ENCODE measurements at regions not wholly inside any gene's neighbourhood (a gene's known extent, or its start where the extent isn't known, plus 50 kb on each side); places are given as distances from the start of the nearest gene placed in this dataset.

GRCh38 chr1:232439011-232439410 is 190.9 kb downstream of the SIPA1L2 start:
- TF ChIP-seq MXI1 (conservative IDR thresholded peaks at IDR 0.05; ENCODE audit: poor library complexity, severe bottlenecking) (no peak), POLR2AphosphoS5 (IDR thresholded peaks at IDR 0.05) (no peak), REST (IDR thresholded peaks at IDR 0.05; ENCODE audit: borderline replicate concordance) (no peak), SMC3 (conservative IDR thresholded peaks at IDR 0.05; ENCODE audit: poor library complexity) (no peak), EP300 (conservative IDR thresholded peaks at IDR 0.05; ENCODE audit: poor library complexity, severe bottlenecking) (no peak), TAF1 (IDR thresholded peaks at IDR 0.05; ENCODE audit: low read depth) (no peak), CTCF (IDR thresholded peaks at IDR 0.05; ENCODE audit: poor library complexity, severe bottlenecking) (no peak), RAD21 (conservative IDR thresholded peaks at IDR 0.05) (no peak), EZH2 (IDR thresholded peaks at IDR 0.05; ENCODE audit: borderline replicate concordance, insufficient read depth, low read length, poor library complexity, severe bottlenecking) (no peak)
- Histone ChIP-seq H3K27me3 (ENCODE audit: insufficient read depth, low read depth, low read length) (no peaks in the 10 kb centered on the region), H3K4me2 (ENCODE audit: low read length) (no peak overlapping the region), H2AFZ (ENCODE audit: low read depth, low read length) (no peak overlapping the region), H4K20me1 (ENCODE audit: insufficient read depth) (no peaks in the 10 kb centered on the region), H3K4me3 (ENCODE audit: low read length) (no peak overlapping the region), H3K27ac (ENCODE audit: low read length) (no peak overlapping the region), H3K9me3 (ENCODE audit: low read length) (no peaks in the 10 kb centered on the region), H3K36me3 (ENCODE audit: insufficient read depth, low read length) (no peaks in the 10 kb centered on the region), H3K9me2 (ENCODE audit: insufficient read depth, low read length) (no peaks in the 10 kb centered on the region), H3F3A (ENCODE audit: insufficient read depth, low read length, poor library complexity, severe bottlenecking) (no peaks in the 10 kb centered on the region), H3K9ac (ENCODE audit: low read length) (no peak overlapping the region), H3K79me2 (replicated peaks; ENCODE audit: insufficient read depth, low read length) (no peaks in the 10 kb centered on the region)

GRCh38 chr1:232438476-232438875 is 191.5 kb downstream of the SIPA1L2 start:
- H3F3A ChIP-seq (ENCODE audit: insufficient read depth, low read length, poor library complexity, severe bottlenecking), result no peaks in the 10 kb centered on the region
- no peak overlapping the region for H3K27ac ChIP-seq (ENCODE audit: low read length)
- H3K9ac ChIP-seq (ENCODE audit: low read length), result no peak overlapping the region
- H3K79me2 ChIP-seq (replicated peaks; ENCODE audit: insufficient read depth, low read length), result no peaks in the 10 kb centered on the region
- H3K27me3 ChIP-seq (ENCODE audit: insufficient read depth, low read depth, low read length), result no peaks in the 10 kb centered on the region
- H3K4me2 ChIP-seq (ENCODE audit: low read length), result no peak overlapping the region
- no peak overlapping the region for H2AFZ ChIP-seq (ENCODE audit: low read depth, low read length)
- no peaks in the 10 kb centered on the region for H3K36me3 ChIP-seq (ENCODE audit: insufficient read depth, low read length)
- TF ChIP-seq SMC3 (conservative IDR thresholded peaks at IDR 0.05; ENCODE audit: poor library complexity) (no peak), MXI1 (conservative IDR thresholded peaks at IDR 0.05; ENCODE audit: poor library complexity, severe bottlenecking) (peak; percentile 78), POLR2AphosphoS5 (IDR thresholded peaks at IDR 0.05) (peak; percentile 53)
- no peaks in the 10 kb centered on the region for H3K9me3 ChIP-seq (ENCODE audit: low read length)
- no peak overlapping the region for H3K4me3 ChIP-seq (ENCODE audit: low read length)
- H4K20me1 ChIP-seq (ENCODE audit: insufficient read depth), result no peaks in the 10 kb centered on the region
- no peaks in the 10 kb centered on the region for H3K9me2 ChIP-seq (ENCODE audit: insufficient read depth, low read length)

- Histone ChIP-seq H3K9me2 (ENCODE audit: insufficient read depth, low read length) (no peaks in the 10 kb centered on the region), H3K79me2 (replicated peaks; ENCODE audit: insufficient read depth, low read length) (no peaks in the 10 kb centered on the region), H2AFZ (ENCODE audit: low read depth, low read length) (no peak overlapping the region), H3K27ac (ENCODE audit: low read length) (no peak overlapping the region), H3K27me3 (ENCODE audit: insufficient read depth, low read depth, low read length) (no peaks in the 10 kb centered on the region), H3K9ac (ENCODE audit: low read length) (no peak overlapping the region), H3K4me2 (ENCODE audit: low read length) (no peak overlapping the region), H4K20me1 (ENCODE audit: insufficient read depth) (no peaks in the 10 kb centered on the region), H3K4me3 (ENCODE audit: low read length) (no peak overlapping the region), H3K9me3 (ENCODE audit: low read length) (no peaks in the 10 kb centered on the region), H3K36me3 (ENCODE audit: insufficient read depth, low read length) (no peaks in the 10 kb centered on the region), H3F3A (ENCODE audit: insufficient read depth, low read length, poor library complexity, severe bottlenecking) (no peaks in the 10 kb centered on the region)
- TF ChIP-seq MXI1 (conservative IDR thresholded peaks at IDR 0.05; ENCODE audit: poor library complexity, severe bottlenecking), result no peak
- TF ChIP-seq POLR2AphosphoS5 (IDR thresholded peaks at IDR 0.05), result no peak
- no peak for TF ChIP-seq SMC3 (conservative IDR thresholded peaks at IDR 0.05; ENCODE audit: poor library complexity)
- no peak for TF ChIP-seq CTCF (IDR thresholded peaks at IDR 0.05; ENCODE audit: poor library complexity, severe bottlenecking)
These were observed 192.4 kb downstream of the SIPA1L2 start for GRCh38 chr1:232437510-232437909.
